WTC11 (cell line): ENCODE measurements at regions not wholly inside any gene's neighbourhood (a gene's known extent, or its start where the extent isn't known, plus 50 kb on each side); places are given as distances from the start of the nearest gene placed in this dataset.
"Not testable (repeated sequence)": the region's sequence is repeated elsewhere in the genome, so short reads cannot be mapped to it uniquely, and the experiment has no call there.

ENCODE experiments used
- ATAC-seq: fragments of 200-7000 bp; cut with Tn5 transposase; 2 replicates; pipeline ENCODE4 v1.10.0; 2021; ENCODE audit warnings: mild to moderate bottlenecking, moderate library complexity
- CTCF ChIA-PET: fragments of 300-600 bp; sonication (Branson Sonifier 250); formaldehyde crosslinking; loops from one replicate; lab custom pipeline; 2021; ENCODE audit warnings: antibody characterized with exemption; lab: Charles Lee
- POLR2A ChIA-PET: fragments of 350-600 bp; sonication (Branson Sonifier 250); formaldehyde crosslinking; loops from one replicate; lab custom pipeline; 2021; ENCODE audit warnings: antibody characterized with exemption; lab: Charles Lee
- DNase-seq: peaks from one replicate; pipeline ENCODE4 v3.0.0; 2021; ENCODE audit warnings: low spot score
- H3K27ac Mint-ChIP-seq: 2 replicates; pipeline ENCODE4 v1.8.0; 2021; ENCODE audit warnings: mixed read lengths
- H3K27me3 Mint-ChIP-seq: 2 replicates; pipeline ENCODE4 v1.8.0; 2021; ENCODE audit warnings: low read depth, mild to moderate bottlenecking, moderate library complexity, mixed read lengths
- H3K36me3 Mint-ChIP-seq: 2 replicates; pipeline ENCODE4 v1.8.0; 2021; ENCODE audit warnings: mixed read lengths
- H3K4me1 Mint-ChIP-seq: 2 replicates; pipeline ENCODE4 v1.8.0; 2022; ENCODE audit warnings: mixed read lengths
- H3K4me3 Mint-ChIP-seq: 2 replicates; pipeline ENCODE4 v1.8.0; 2021; ENCODE audit warnings: mild to moderate bottlenecking, moderate library complexity, mixed read lengths
- H3K9me3 Mint-ChIP-seq: 2 replicates; pipeline ENCODE4 v1.8.0; 2021; ENCODE audit warnings: mixed read lengths
- ELF4 ChIP-seq: sonication (generic); formaldehyde crosslinking; IDR thresholded peaks from 2 replicates; pipeline ENCODE4 v1.8.1; 2022; ENCODE audit warnings: low read depth, mild to moderate bottlenecking, moderate library complexity, missing genetic modification reagents
- NFYB ChIP-seq: sonication (generic); formaldehyde crosslinking; conservative IDR thresholded peaks from 2 replicates; pipeline ENCODE4 v1.8.0; 2022; ENCODE audit warnings: low read depth, missing genetic modification reagents
- NR3C1 ChIP-seq: sonication (generic); formaldehyde crosslinking; conservative IDR thresholded peaks from 2 replicates; pipeline ENCODE4 v1.8.1; 2023; ENCODE audit warnings: low read depth, mild to moderate bottlenecking, missing genetic modification reagents
- TP53 ChIP-seq: sonication (generic); formaldehyde crosslinking; IDR thresholded peaks from 2 replicates; pipeline ENCODE4 v1.8.1; 2023; ENCODE audit warnings: mild to moderate bottlenecking, missing genetic modification reagents
- ZNF232 ChIP-seq: sonication (generic); formaldehyde crosslinking; IDR thresholded peaks from 2 replicates; pipeline ENCODE4 v1.8.0; 2022; ENCODE audit warnings: mild to moderate bottlenecking, missing genetic modification reagents
- ZNF317 ChIP-seq: sonication (generic); formaldehyde crosslinking; IDR thresholded peaks from 2 replicates; pipeline ENCODE4 v1.8.1; 2023; ENCODE audit warnings: low read depth, mild to moderate bottlenecking, moderate library complexity, missing genetic modification reagents, borderline replicate concordance
- TF ChIP-seq, protein P1 (sequence below): sonication (generic); formaldehyde crosslinking; IDR thresholded peaks from 2 replicates; pipeline ENCODE4 v1.8.1; 2023; ENCODE audit warnings: mild to moderate bottlenecking, missing genetic modification reagents, moderate library complexity
- TF ChIP-seq, protein P2 (sequence below): fragments of 250-450 bp; sonication (Bioruptor Pico); IDR thresholded peaks from 2 replicates; pipeline ENCODE4 v2.1.2; 2022; ENCODE audit warnings: mild to moderate bottlenecking, moderate library complexity
- TF ChIP-seq, protein P3 (sequence below): sonication (generic); formaldehyde crosslinking; IDR thresholded peaks from 2 replicates; pipeline ENCODE4 v1.8.0; 2022; ENCODE audit warnings: mild to moderate bottlenecking, missing genetic modification reagents
- TF ChIP-seq, protein P4 (sequence below): fragments of 250-450 bp; sonication (Bioruptor Pico); IDR thresholded peaks from 2 replicates; pipeline ENCODE4 v1.9.0; 2021; ENCODE audit warnings: mild to moderate bottlenecking, borderline replicate concordance
- TF ChIP-seq, protein P5 (sequence below): sonication (generic); formaldehyde crosslinking; IDR thresholded peaks from 2 replicates; pipeline ENCODE4 v1.8.1; 2023; ENCODE audit warnings: mild to moderate bottlenecking, missing genetic modification reagents, moderate library complexity

DNA sequence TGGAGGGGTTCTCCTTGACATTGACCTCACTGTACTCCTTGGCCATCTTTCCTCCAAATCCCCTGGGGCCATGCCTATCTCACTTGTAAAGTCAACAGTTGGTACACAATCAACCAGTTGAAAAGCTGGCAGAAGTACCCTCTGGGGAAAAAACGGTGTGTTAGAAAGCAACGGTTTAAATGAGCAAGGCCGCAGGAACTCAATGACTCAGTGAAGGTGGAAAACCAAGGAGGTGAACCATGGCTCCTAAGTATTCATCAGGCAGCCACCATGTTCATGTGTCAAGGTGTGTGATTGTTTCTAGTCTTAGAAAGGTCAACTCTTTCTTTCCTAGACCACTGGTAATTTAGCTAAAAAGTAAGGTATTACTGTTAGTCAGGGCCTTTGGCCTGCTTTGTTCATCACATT lies 130.9 kb upstream of the SATB1 start (continued):
- TF ChIP-seq, protein P1, sequence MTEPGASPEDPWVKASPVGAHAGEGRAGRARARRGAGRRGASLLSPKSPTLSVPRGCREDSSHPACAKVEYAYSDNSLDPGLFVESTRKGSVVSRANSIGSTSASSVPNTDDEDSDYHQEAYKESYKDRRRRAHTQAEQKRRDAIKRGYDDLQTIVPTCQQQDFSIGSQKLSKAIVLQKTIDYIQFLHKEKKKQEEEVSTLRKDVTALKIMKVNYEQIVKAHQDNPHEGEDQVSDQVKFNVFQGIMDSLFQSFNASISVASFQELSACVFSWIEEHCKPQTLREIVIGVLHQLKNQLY (CRISPR knock-in tag): no peak
- no peak for TF ChIP-seq ELF4 (CRISPR knock-in tag)
- TF ChIP-seq, protein P2, sequence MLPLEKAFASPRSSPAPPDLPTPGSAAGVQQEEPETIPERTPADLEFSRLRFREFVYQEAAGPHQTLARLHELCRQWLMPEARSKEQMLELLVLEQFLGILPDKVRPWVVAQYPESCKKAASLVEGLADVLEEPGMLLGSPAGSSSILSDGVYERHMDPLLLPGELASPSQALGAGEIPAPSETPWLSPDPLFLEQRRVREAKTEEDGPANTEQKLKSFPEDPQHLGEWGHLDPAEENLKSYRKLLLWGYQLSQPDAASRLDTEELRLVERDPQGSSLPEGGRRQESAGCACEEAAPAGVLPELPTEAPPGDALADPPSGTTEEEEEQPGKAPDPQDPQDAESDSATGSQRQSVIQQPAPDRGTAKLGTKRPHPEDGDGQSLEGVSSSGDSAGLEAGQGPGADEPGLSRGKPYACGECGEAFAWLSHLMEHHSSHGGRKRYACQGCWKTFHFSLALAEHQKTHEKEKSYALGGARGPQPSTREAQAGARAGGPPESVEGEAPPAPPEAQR (CRISPR knock-in tag): no peak

DNA sequence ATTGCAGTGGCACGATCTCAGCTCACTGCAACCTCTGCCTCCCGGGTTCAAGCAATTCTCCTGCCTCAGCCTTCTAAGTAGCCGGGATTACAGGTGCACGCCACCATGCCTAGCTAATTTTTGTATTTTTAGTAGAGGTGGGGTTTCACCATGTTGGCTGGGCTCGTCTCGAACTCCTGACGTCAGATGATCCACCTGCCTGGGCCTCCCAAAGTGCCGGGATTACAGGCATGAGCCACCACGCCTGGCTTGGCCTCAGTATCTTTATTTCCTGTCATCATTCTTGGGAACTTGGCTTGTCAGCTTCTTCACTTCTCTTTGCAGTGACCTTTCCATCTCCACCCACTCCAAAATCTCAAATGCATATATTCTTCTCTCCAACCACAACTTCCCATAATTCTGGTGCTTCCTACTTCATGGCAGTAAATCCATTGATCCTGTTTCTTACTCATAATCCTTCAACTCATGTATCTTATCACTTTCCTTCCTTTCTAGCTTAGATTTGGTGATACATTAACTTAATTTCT lies 127.5 kb upstream of the SATB1 start:
- H3K9me3 Mint-ChIP-seq, POLR2A ChIA-PET, DNase-seq, ATAC-seq, H3K27me3 Mint-ChIP-seq, H3K4me1 Mint-ChIP-seq, H3K4me3 Mint-ChIP-seq, H3K27ac Mint-ChIP-seq, H3K36me3 Mint-ChIP-seq, CTCF ChIA-PET: not testable (repeated sequence)

DNA sequence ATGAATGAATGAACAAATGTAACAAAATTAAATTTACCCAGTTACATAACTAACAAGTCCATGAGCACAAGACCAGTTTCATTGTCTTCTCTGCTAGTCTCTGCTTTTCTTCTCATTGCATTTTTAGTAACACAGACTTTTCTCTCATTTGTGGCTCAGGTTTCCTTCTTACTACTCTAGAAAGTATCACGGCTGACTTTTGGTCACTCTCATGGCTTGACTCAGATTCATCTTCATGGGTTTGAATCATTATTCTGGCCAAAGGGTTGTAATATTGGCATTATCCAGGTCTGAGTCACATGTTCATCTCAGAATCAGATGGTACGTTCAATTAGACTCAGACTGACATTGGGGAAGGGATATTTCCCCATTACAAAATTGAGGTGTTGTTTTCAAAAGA lies 121.5 kb upstream of the SATB1 start:
- ATAC-seq (no peak), DNase-seq (no peak)
- H3K27me3 Mint-ChIP-seq: no peaks in the 10 kb centered on the region
- H3K4me1 Mint-ChIP-seq: no peaks in the 10 kb centered on the region
- H3K4me3 Mint-ChIP-seq: no peak overlapping the region
- no peaks in the 10 kb centered on the region for H3K36me3 Mint-ChIP-seq
- no peak for TF ChIP-seq ZNF317 (CRISPR knock-in tag)
- no peak for TF ChIP-seq TP53 (CRISPR knock-in tag)
- TF ChIP-seq ZNF232 (CRISPR knock-in tag): no peak
- TF ChIP-seq, protein P3, sequence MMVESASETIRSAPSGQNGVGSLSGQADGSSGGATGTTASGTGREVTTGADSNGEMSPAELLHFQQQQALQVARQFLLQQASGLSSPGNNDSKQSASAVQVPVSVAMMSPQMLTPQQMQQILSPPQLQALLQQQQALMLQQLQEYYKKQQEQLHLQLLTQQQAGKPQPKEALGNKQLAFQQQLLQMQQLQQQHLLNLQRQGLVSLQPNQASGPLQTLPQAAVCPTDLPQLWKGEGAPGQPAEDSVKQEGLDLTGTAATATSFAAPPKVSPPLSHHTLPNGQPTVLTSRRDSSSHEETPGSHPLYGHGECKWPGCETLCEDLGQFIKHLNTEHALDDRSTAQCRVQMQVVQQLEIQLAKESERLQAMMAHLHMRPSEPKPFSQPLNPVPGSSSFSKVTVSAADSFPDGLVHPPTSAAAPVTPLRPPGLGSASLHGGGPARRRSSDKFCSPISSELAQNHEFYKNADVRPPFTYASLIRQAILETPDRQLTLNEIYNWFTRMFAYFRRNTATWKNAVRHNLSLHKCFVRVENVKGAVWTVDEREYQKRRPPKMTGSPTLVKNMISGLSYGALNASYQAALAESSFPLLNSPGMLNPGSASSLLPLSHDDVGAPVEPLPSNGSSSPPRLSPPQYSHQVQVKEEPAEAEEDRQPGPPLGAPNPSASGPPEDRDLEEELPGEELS (CRISPR knock-in tag): no peak
- no peak for TF ChIP-seq NFYB
- TF ChIP-seq, protein P4, sequence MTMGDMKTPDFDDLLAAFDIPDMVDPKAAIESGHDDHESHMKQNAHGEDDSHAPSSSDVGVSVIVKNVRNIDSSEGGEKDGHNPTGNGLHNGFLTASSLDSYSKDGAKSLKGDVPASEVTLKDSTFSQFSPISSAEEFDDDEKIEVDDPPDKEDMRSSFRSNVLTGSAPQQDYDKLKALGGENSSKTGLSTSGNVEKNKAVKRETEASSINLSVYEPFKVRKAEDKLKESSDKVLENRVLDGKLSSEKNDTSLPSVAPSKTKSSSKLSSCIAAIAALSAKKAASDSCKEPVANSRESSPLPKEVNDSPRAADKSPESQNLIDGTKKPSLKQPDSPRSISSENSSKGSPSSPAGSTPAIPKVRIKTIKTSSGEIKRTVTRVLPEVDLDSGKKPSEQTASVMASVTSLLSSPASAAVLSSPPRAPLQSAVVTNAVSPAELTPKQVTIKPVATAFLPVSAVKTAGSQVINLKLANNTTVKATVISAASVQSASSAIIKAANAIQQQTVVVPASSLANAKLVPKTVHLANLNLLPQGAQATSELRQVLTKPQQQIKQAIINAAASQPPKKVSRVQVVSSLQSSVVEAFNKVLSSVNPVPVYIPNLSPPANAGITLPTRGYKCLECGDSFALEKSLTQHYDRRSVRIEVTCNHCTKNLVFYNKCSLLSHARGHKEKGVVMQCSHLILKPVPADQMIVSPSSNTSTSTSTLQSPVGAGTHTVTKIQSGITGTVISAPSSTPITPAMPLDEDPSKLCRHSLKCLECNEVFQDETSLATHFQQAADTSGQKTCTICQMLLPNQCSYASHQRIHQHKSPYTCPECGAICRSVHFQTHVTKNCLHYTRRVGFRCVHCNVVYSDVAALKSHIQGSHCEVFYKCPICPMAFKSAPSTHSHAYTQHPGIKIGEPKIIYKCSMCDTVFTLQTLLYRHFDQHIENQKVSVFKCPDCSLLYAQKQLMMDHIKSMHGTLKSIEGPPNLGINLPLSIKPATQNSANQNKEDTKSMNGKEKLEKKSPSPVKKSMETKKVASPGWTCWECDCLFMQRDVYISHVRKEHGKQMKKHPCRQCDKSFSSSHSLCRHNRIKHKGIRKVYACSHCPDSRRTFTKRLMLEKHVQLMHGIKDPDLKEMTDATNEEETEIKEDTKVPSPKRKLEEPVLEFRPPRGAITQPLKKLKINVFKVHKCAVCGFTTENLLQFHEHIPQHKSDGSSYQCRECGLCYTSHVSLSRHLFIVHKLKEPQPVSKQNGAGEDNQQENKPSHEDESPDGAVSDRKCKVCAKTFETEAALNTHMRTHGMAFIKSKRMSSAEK (CRISPR knock-in tag): no peak
- TF ChIP-seq, protein P5, sequence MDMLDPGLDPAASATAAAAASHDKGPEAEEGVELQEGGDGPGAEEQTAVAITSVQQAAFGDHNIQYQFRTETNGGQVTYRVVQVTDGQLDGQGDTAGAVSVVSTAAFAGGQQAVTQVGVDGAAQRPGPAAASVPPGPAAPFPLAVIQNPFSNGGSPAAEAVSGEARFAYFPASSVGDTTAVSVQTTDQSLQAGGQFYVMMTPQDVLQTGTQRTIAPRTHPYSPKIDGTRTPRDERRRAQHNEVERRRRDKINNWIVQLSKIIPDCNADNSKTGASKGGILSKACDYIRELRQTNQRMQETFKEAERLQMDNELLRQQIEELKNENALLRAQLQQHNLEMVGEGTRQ (CRISPR knock-in tag): no peak
- no peak for TF ChIP-seq NR3C1 (CRISPR knock-in tag)
- POLR2A ChIA-PET: no interaction called here
- CTCF ChIA-PET: no interaction called here
- H3K27ac Mint-ChIP-seq: no peak overlapping the region
- H3K9me3 Mint-ChIP-seq: peaks cover 9% of the 10 kb centered on the region
